ENCODE measurements at regions not wholly inside any gene's neighbourhood (a gene's known extent, or its start where the extent isn't known, plus 50 kb on each side); places are given as distances from the start of the nearest gene placed in this dataset.
"Not testable (repeated sequence)": the region's sequence is repeated elsewhere in the genome, so short reads cannot be mapped to it uniquely, and the experiment has no call there.

GRCh38 chr11:38721586-38722315 lies 2123.7 kb upstream of the RAG2 start:
- no peak for DNase-seq (ENCODE audit: low read depth, low spot score)

- DNase-seq (ENCODE audit: low read depth, low spot score) = no peak
Measured at GRCh38 chr11:38718659-38719058, 2120.6 kb upstream of the RAG2 start.

GRCh38 chr11:38718049-38718448 lies 2120.0 kb upstream of the RAG2 start:
- DNase-seq (ENCODE audit: low read depth, low spot score) = no peak

GRCh38 chr11:38711110-38711509 lies 2113.1 kb upstream of the RAG2 start:
- DNase-seq (ENCODE audit: low read depth, low spot score) = no peak

- DNase-seq (ENCODE audit: low read depth, low spot score) = no peak
Measured at GRCh38 chr11:38710262-38710661, 2112.2 kb upstream of the RAG2 start.

- DNase-seq (ENCODE audit: low read depth, low spot score) = no peak
Measured at GRCh38 chr11:38700111-38700510, 2102.1 kb upstream of the RAG2 start.

- DNase-seq (ENCODE audit: low read depth, low spot score) = no peak
Measured at GRCh38 chr11:38693306-38693705, 2095.3 kb upstream of the RAG2 start.

- DNase-seq (ENCODE audit: low read depth, low spot score) = not testable (repeated sequence)
Measured at GRCh38 chr11:38690211-38690610, 2092.2 kb upstream of the RAG2 start.

GRCh38 chr11:38687008-38687407 lies 2089.0 kb upstream of the RAG2 start:
- DNase-seq (ENCODE audit: low read depth, low spot score) = no peak

- DNase-seq (ENCODE audit: low read depth, low spot score) = no peak
Measured at GRCh38 chr11:38683484-38683883, 2085.4 kb upstream of the RAG2 start.

- DNase-seq (ENCODE audit: low read depth, low spot score) = no peak
Measured at GRCh38 chr11:38680746-38681145, 2082.7 kb upstream of the RAG2 start.

- DNase-seq (ENCODE audit: low read depth, low spot score) = no peak
Measured at GRCh38 chr11:38680166-38680565, 2082.1 kb upstream of the RAG2 start.

GRCh38 chr11:38672445-38672844 lies 2074.4 kb upstream of the RAG2 start:
- no peak for DNase-seq (ENCODE audit: low read depth, low spot score)

GRCh38 chr11:38667359-38667758 lies 2069.3 kb upstream of the RAG2 start:
- no peak for DNase-seq (ENCODE audit: low read depth, low spot score)

- DNase-seq (ENCODE audit: low read depth, low spot score) = no peak
Measured at GRCh38 chr11:38648604-38649003, 2050.6 kb upstream of the RAG2 start.

- no peak for DNase-seq (ENCODE audit: low read depth, low spot score)
Measured at GRCh38 chr11:38646382-38646781, 2048.3 kb upstream of the RAG2 start.

GRCh38 chr11:38640854-38641253 lies 2042.8 kb upstream of the RAG2 start:
- no peak for DNase-seq (ENCODE audit: low read depth, low spot score)

- no peak for DNase-seq (ENCODE audit: low read depth, low spot score)
Measured at GRCh38 chr11:38612701-38613100, 2014.7 kb upstream of the RAG2 start.

GRCh38 chr11:38601371-38601770 lies 2003.3 kb upstream of the RAG2 start:
- not testable (repeated sequence) for DNase-seq (ENCODE audit: low read depth, low spot score)

- DNase-seq (ENCODE audit: low read depth, low spot score) = no peak
Measured at GRCh38 chr11:38598418-38598817, 2000.4 kb upstream of the RAG2 start.

GRCh38 chr11:38595359-38596016 lies 1997.5 kb upstream of the RAG2 start:
- DNase-seq (ENCODE audit: low read depth, low spot score) = not testable (repeated sequence)

- DNase-seq (ENCODE audit: low read depth, low spot score) = no peak
Measured at GRCh38 chr11:38594895-38595294, 1996.9 kb upstream of the RAG2 start.

- DNase-seq (ENCODE audit: low read depth, low spot score) = no peak
Measured at GRCh38 chr11:38593649-38594048, 1995.6 kb upstream of the RAG2 start.

Data from smooth muscle cell of the brain vasculature (primary cell).